Lung (tissue), 11 donors: ENCODE measurements at regions not wholly inside any gene's neighbourhood (a gene's known extent, or its start where the extent isn't known, plus 50 kb on each side); places are given as distances from the start of the nearest gene placed in this dataset.

Experiments used
- ATAC-seq: fragments of 200-7000 bp; cut with Tn5 transposase; one replicate; pipeline ENCODE4 v1.9.1; 2020; ENCODE audit warnings: moderate number of reproducible peaks; ENCODE audit not compliant: insufficient read depth, low FRiP score
- DNase-seq, 3 donors: peaks; one replicate each; pipeline ENCODE4 v3.0.0-alpha.2; 2013 to 2017
- H3K27ac ChIP-seq, 2 donors: one replicate each; pipeline ENCODE4 v1.5.1; 2013; ENCODE audit warnings: mild to moderate bottlenecking in 2 of 2, moderate library complexity in 2 of 2, control low read depth in 1 of 2, inconsistent platforms in 1 of 2, low read depth in 1 of 2, low read length in 1 of 2
- H3K27me3 ChIP-seq, 3 donors: one replicate each; pipeline ENCODE4 v1.5.1; 2013; ENCODE audit warnings: low read length in 2 of 3; ENCODE audit not compliant: control insufficient read depth in 3 of 3, insufficient read depth in 3 of 3
- H3K36me3 ChIP-seq, 4 donors: one replicate each; pipeline ENCODE4 v1.5.1; 2013; ENCODE audit warnings: low read length in 4 of 4, mild to moderate bottlenecking in 1 of 4, moderate library complexity in 1 of 4; ENCODE audit not compliant: control insufficient read depth in 4 of 4, insufficient read depth in 4 of 4
- H3K4me1 ChIP-seq, 5 donors: one replicate each; pipeline ENCODE4 v1.5.1; 2013; ENCODE audit warnings: low read length in 5 of 5, mild to moderate bottlenecking in 2 of 5, moderate library complexity in 1 of 5; ENCODE audit not compliant: control insufficient read depth in 5 of 5, insufficient read depth in 5 of 5
- H3K4me3 ChIP-seq: one replicate; pipeline ENCODE4 v1.5.1; 2013; ENCODE audit warnings: mild to moderate bottlenecking, control low read depth, moderate library complexity
- H3K9ac ChIP-seq, 2 donors: one replicate each; pipeline ENCODE4 v1.5.1; 2013; ENCODE audit warnings: low read length in 2 of 2, control low read depth in 1 of 2; ENCODE audit not compliant: insufficient read depth in 1 of 2
- H3K9me3 ChIP-seq, 4 donors: one replicate each; pipeline ENCODE4 v1.5.1; 2013; ENCODE audit warnings: low read length in 3 of 4, mild to moderate bottlenecking in 1 of 4, moderate library complexity in 1 of 4; ENCODE audit not compliant: control insufficient read depth in 4 of 4, insufficient read depth in 3 of 4
- CTCF ChIP-seq: IDR thresholded peaks from 2 replicates; pipeline ENCODE4 v1.5.1; 2012; ENCODE audit warnings: mild to moderate bottlenecking; ENCODE audit errors: control extremely low read depth, extremely low read depth
- WGBS, 2 donors: extraction: QIAGEN DNeasy Blood & Tissue Kit; methylation state at CpG; one replicate each; pipeline ENCODE4 v1.1.7; 2013; 5-methylcytosine and 5-hydroxymethylcytosine counted together
- donor health status: control.
- donor health status: control.
- donor health status: Bipolar disorder and iron deficiency.
- donor health status: healthy.
- donor health status: DM: yes; HTN: yes; CAD: no.

GRCh38 chr2:116499389-116499788 lies 1315.1 kb upstream of the DDX18 start:
- no peak for DNase-seq
- Histone ChIP-seq H3K27me3 (no peaks in the 10 kb centered on the region), H3K9me3 (no peaks in the 10 kb centered on the region), H3K9ac (no peak overlapping the region), H3K36me3 (no peaks in the 10 kb centered on the region), H3K4me1 (no peaks in the 10 kb centered on the region), H3K27ac (no peak overlapping the region), H3K4me3 (no peak overlapping the region)
- WGBS, 2 donors, result 33 to 40% methylated on average over 5 of the region's 5 CpGs
- no peak for ATAC-seq
- TF ChIP-seq CTCF, result no peak

- H3K4me1 ChIP-seq, result peaks cover 0 to 1% (median 0%) of the 10 kb centered on the region in 5 donors
- ATAC-seq (no peak), DNase-seq (peak in 2 of 3 donors; percentile 13 to 21)
Observed at GRCh38 chr2:116510117-116510671, 1304.3 kb upstream of the DDX18 start.

GRCh38 chr2:116511426-116511825 lies 1303.1 kb upstream of the DDX18 start:
- no peak for ATAC-seq
- Histone ChIP-seq H3K4me3 (no peak overlapping the region), H3K9me3 (peaks cover 0 to 5% (median under 1%) of the 10 kb centered on the region in 4 donors), H3K9ac (no peak overlapping the region), H3K36me3 (no peaks in the 10 kb centered on the region), H3K4me1 (peaks cover 0 to 1% (median 0%) of the 10 kb centered on the region in 5 donors), H3K27me3 (no peaks in the 10 kb centered on the region), H3K27ac (no peak overlapping the region)
- DNase-seq, result no peak
- TF ChIP-seq CTCF, result no peak
- WGBS, 2 donors, result 51 to 69% methylated on average over 6 of the region's 6 CpGs

More at GRCh38 chr2:116510117-116510671, 1304.3 kb upstream of the DDX18 start:
- TF ChIP-seq CTCF, result no peak
- Histone ChIP-seq H3K4me3 (no peak overlapping the region), H3K27me3 (no peaks in the 10 kb centered on the region), H3K36me3 (no peaks in the 10 kb centered on the region), H3K9ac (no peak overlapping the region), H3K9me3 (peaks cover 0 to 5% (median under 1%) of the 10 kb centered on the region in 4 donors), H3K27ac (no peak overlapping the region)
- WGBS, 2 donors, result 38 to 39% methylated on average over 3 of the region's 3 CpGs

- H3K36me3 ChIP-seq, result no peaks in the 10 kb centered on the region
- DNase-seq (peak in 1 of 3 donors; percentile 6), ATAC-seq (no peak)
- WGBS, 2 donors, result 69 to 81% methylated on average over 3 of the region's 3 CpGs
- no peaks in the 10 kb centered on the region for H3K27me3 ChIP-seq
- H3K27ac ChIP-seq, result no peak overlapping the region
- no peak for TF ChIP-seq CTCF
- no peak overlapping the region for H3K4me3 ChIP-seq
- no peak overlapping the region for H3K9ac ChIP-seq
- peaks cover 0 to 1% (median 0%) of the 10 kb centered on the region in 5 donors for H3K4me1 ChIP-seq
- peaks cover 0 to 2% (median 0%) of the 10 kb centered on the region in 4 donors for H3K9me3 ChIP-seq
Observed at GRCh38 chr2:116513991-116514390, 1300.5 kb upstream of the DDX18 start.
